Endothelial cell of umbilical vein (primary cell): ENCODE measurements at regions not wholly inside any gene's neighbourhood (a gene's known extent, or its start where the extent isn't known, plus 50 kb on each side); places are given as distances from the start of the nearest gene placed in this dataset.

Source experiments
- BruUV-seq: library from RNA; stranded (reverse); fragments of 400-500 nt; replicated peaks from 2 replicates; lab custom pipeline; 2021; lab: Mats Ljungman, UMichigan
- CTCF ChIA-PET: fragments of 300-600, 350-600 bp; sonication (Branson Sonifier 250); formaldehyde crosslinking; loops from one replicate; lab custom pipeline; 2021; ENCODE audit warnings: antibody characterized with exemption, inconsistent platforms; lab: Charles Lee
- POLR2A ChIA-PET: fragments of 300-600, 350-600 bp; sonication (Branson Sonifier 250); formaldehyde crosslinking; loops from one replicate; lab custom pipeline; 2021; ENCODE audit warnings: antibody characterized with exemption, inconsistent platforms; lab: Charles Lee
- DNase-seq: peaks from one replicate; pipeline ENCODE4 v3.0.0-alpha.2; 2011; ENCODE audit warnings: low read depth, low spot score
- FAIRE-seq: peaks from 2 replicates; lab custom pipeline; 2011; peaks lifted over from hg19 to GRCh38; lab: Jason Lieb, UNC
- H2AFZ ChIP-seq: 2 replicates; pipeline ENCODE4 v1.6.0; 2012; ENCODE audit warnings: low read depth, low read length, control low read depth, inconsistent platforms
- H3K27ac ChIP-seq: 2 replicates; pipeline ENCODE4 v1.5.1; 2011; ENCODE audit warnings: low read depth, mild to moderate bottlenecking, control low read depth, low read length, moderate library complexity; ENCODE audit not compliant: insufficient read depth
- H3K27me3 ChIP-seq, 2 experiments: 2 replicates each; pipeline versions ENCODE4 v1.6.0 to v1.6.1; 2011; ENCODE audit warnings: low read length in 2 of 2, mixed read lengths in 1 of 2; ENCODE audit not compliant: control insufficient read depth in 2 of 2, insufficient read depth in 2 of 2
- H3K36me3 ChIP-seq, 2 experiments: 2 replicates in 1 of 2; 3 replicates in 1 of 2; pipeline ENCODE4 v1.5.1; 2011; ENCODE audit warnings: low read length in 2 of 2, mild to moderate bottlenecking in 1 of 2, moderate library complexity in 1 of 2; ENCODE audit not compliant: control insufficient read depth in 2 of 2, insufficient read depth in 2 of 2; ENCODE audit errors: extremely low read depth in 1 of 2
- H3K4me1 ChIP-seq: 3 replicates; pipeline ENCODE4 v1.5.1; 2011; ENCODE audit warnings: mild to moderate bottlenecking, low read length; ENCODE audit not compliant: control insufficient read depth, insufficient read depth; ENCODE audit errors: extremely low read depth
- H3K4me2 ChIP-seq: 2 replicates; pipeline ENCODE4 v1.6.1; 2011; ENCODE audit warnings: low read length, control low read depth, mixed read lengths; ENCODE audit not compliant: insufficient read depth
- H3K4me3 ChIP-seq, 3 experiments: fragments of 200-600 bp in 1 of 3; sonication (generic), shearing (Covaris generic) in 1 of 3; replicated peaks in 1 of 3; 2 replicates each; pipeline ENCODE4 v1.5.1; 2011 to 2016; ENCODE audit warnings: control low read depth in 3 of 3, low read length in 3 of 3, mild to moderate bottlenecking in 2 of 3, inconsistent platforms in 1 of 3, low read depth in 1 of 3, moderate library complexity in 1 of 3; ENCODE audit not compliant: insufficient read depth in 1 of 3
- H3K79me2 ChIP-seq: 2 replicates; pipeline ENCODE4 v1.6.0; 2012; ENCODE audit warnings: low read length, inconsistent platforms; ENCODE audit not compliant: control insufficient read depth, insufficient read depth
- H3K9ac ChIP-seq: replicated peaks from 2 replicates; pipeline ENCODE3; 2011; ENCODE audit warnings: low read length, control low read depth; ENCODE audit not compliant: insufficient read depth; ENCODE audit errors: extremely low read depth
- H3K9me1 ChIP-seq: replicated peaks from 3 replicates; pipeline ENCODE4 v1.6.0; 2011; ENCODE audit warnings: mild to moderate bottlenecking, low read length; ENCODE audit not compliant: control insufficient read depth, insufficient read depth; ENCODE audit errors: extremely low read depth
- H3K9me3 ChIP-seq: replicated peaks from 2 replicates; pipeline ENCODE4 v1.5.1; 2012; ENCODE audit warnings: low read length, inconsistent platforms; ENCODE audit not compliant: control insufficient read depth, insufficient read depth
- H4K20me1 ChIP-seq: replicated peaks from 2 replicates; pipeline ENCODE3; 2011; ENCODE audit warnings: mild to moderate bottlenecking, low read length; ENCODE audit not compliant: control insufficient read depth, insufficient read depth; ENCODE audit errors: extremely low read depth
- CTCF ChIP-seq, 2 donors: IDR thresholded peaks; 1 replicate in 1 of 2; 2 replicates in 1 of 2; pipeline ENCODE4 v1.5.1; 2011; ENCODE audit warnings: low read length in 2 of 2, mild to moderate bottlenecking in 2 of 2, moderate library complexity in 2 of 2, control low read depth in 1 of 2, inconsistent platforms in 1 of 2, low read depth in 1 of 2; ENCODE audit not compliant: insufficient read depth in 1 of 2; ENCODE audit errors: extremely low read depth in 1 of 2
- EZH2 ChIP-seq: IDR thresholded peaks from 2 replicates; pipeline ENCODE4 v1.6.1; 2012; ENCODE audit warnings: borderline replicate concordance, low read depth, mild to moderate bottlenecking, moderate library complexity, low read length, inconsistent platforms; ENCODE audit not compliant: severe bottlenecking
- FOS ChIP-seq: IDR thresholded peaks from 2 replicates; pipeline ENCODE4 v1.6.1; 2011; ENCODE audit warnings: mild to moderate bottlenecking, low read length, moderate library complexity, borderline replicate concordance; ENCODE audit not compliant: insufficient read depth
- GATA2 ChIP-seq: IDR thresholded peaks from 2 replicates; pipeline ENCODE4 v1.7.0; 2011; ENCODE audit warnings: low read depth, mild to moderate bottlenecking, moderate library complexity, mixed read lengths, low read length; ENCODE audit not compliant: insufficient read length, insufficient read depth
- MAX ChIP-seq: IDR thresholded peaks from 2 replicates; pipeline ENCODE4 v1.6.1; 2011; ENCODE audit not compliant: insufficient read depth, insufficient read length
- MYC ChIP-seq: IDR thresholded peaks from one replicate; pipeline ENCODE4 v1.6.1; 2011; ENCODE audit warnings: mild to moderate bottlenecking, low read depth, low read length
- POLR2AphosphoS5 ChIP-seq: IDR thresholded peaks from 2 replicates; pipeline ENCODE4 v1.6.1; 2012; ENCODE audit warnings: low read depth, mild to moderate bottlenecking, control low read depth, low read length, moderate library complexity; ENCODE audit not compliant: insufficient read depth
- dilution Hi-C: fragments of 300-500 bp; cut with MboI; formaldehyde crosslinking; loops from one replicate; pipeline ENCODE4 v1.15.0; 2019; ENCODE audit warnings: low sequenced_read_pairs; ENCODE audit not compliant: extremely low pct_ligation_motif_present
- intact Hi-C: fragments of 100-400 bp; cut with micrococcal nuclease; formaldehyde crosslinking; loops from one replicate; pipeline ENCODE4 v1.10.0; 2022

- ChIA-PET CTCF (no interaction called here), POLR2A (no interaction called here)
- DNase-seq (no peak), FAIRE-seq (no peak)
- no peaks in the 10 kb centered on the region for H4K20me1 ChIP-seq
- BruUV-seq = no TSS peak
- H3K4me1 ChIP-seq = no peaks in the 10 kb centered on the region
- no peaks in the 10 kb centered on the region for H3K9me1 ChIP-seq
- no peaks in the 10 kb centered on the region for H3K36me3 ChIP-seq
- dilution Hi-C loops (no loop called here), intact Hi-C loops (no loop called here)
- no peak overlapping the region for H3K4me2 ChIP-seq
- H3K9ac ChIP-seq = no peak overlapping the region
- no peak for TF ChIP-seq GATA2
- TF ChIP-seq FOS = no peak
- TF ChIP-seq EZH2 = no peak
- no peak for TF ChIP-seq POLR2AphosphoS5
- TF ChIP-seq MYC = no peak
- no peak for TF ChIP-seq MAX
- no peaks in the 10 kb centered on the region for H3K27me3 ChIP-seq
- no peaks in the 10 kb centered on the region for H3K9me3 ChIP-seq
- H3K27ac ChIP-seq = no peak overlapping the region
- no peak overlapping the region for H2AFZ ChIP-seq
- H3K79me2 ChIP-seq = no peaks in the 10 kb centered on the region
- no peak overlapping the region for H3K4me3 ChIP-seq
Measured at GRCh38 chr15:46229263-46229662, 594.4 kb downstream of the SQOR start.

- Histone ChIP-seq H3K36me3 (no peaks in the 10 kb centered on the region), H3K79me2 (no peaks in the 10 kb centered on the region)
- CTCF ChIA-PET = no interaction called here
Measured at GRCh38 chr15:46231786-46232185, 597.0 kb downstream of the SQOR start.

More at GRCh38 chr15:46231786-46232185, 597.0 kb downstream of the SQOR start:
- dilution Hi-C loops (no loop called here), intact Hi-C loops (no loop called here)
- Histone ChIP-seq H3K4me3 (no peak overlapping the region), H2AFZ (no peak overlapping the region), H3K9ac (no peak overlapping the region), H3K4me1 (no peaks in the 10 kb centered on the region), H3K27ac (no peak overlapping the region), H3K9me1 (no peaks in the 10 kb centered on the region), H3K9me3 (no peaks in the 10 kb centered on the region), H3K27me3 (no peaks in the 10 kb centered on the region), H3K4me2 (no peak overlapping the region), H4K20me1 (no peaks in the 10 kb centered on the region)
- BruUV-seq = no TSS peak
- no peak for TF ChIP-seq MYC
- TF ChIP-seq GATA2 = no peak
- no peak for TF ChIP-seq CTCF (IDR thresholded peaks at IDR 0.05; ENCODE audit: extremely low read depth in 1 of 2, insufficient read depth in 1 of 2, low read depth in 1 of 2, low read length in 2 of 2)
- POLR2A ChIA-PET = no interaction called here
- FAIRE-seq = no peak
- no peak for DNase-seq
